ENCODE measurements at regions not wholly inside any gene's neighbourhood (a gene's known extent, or its start where the extent isn't known, plus 50 kb on each side); places are given as distances from the start of the nearest gene placed in this dataset.

GRCh38 chr16:85520853-85521521 is 92.1 kb upstream of the GSE1 start:
- in situ Hi-C loops (cut with MboI; ENCODE audit: low sequenced_read_pairs) (no loop called here), intact Hi-C loops (cut with micrococcal nuclease) (no loop called here), dilution Hi-C loops (cut with HindIII; ENCODE audit: low sequenced_read_pairs, unreplicated experiment) (no loop called here)
- no peak overlapping the region for H3K4me3 ChIP-seq (ENCODE audit: insufficient read depth, low read depth, low read length)
- no peak overlapping the region for H2BK5ac ChIP-seq (ENCODE audit: low read depth, low read length, poor library complexity, severe bottlenecking)
- no peaks in the 10 kb centered on the region for H3K27me3 ChIP-seq (ENCODE audit: control insufficient read depth, insufficient read depth, low read length)
- no peak overlapping the region for H3K9ac ChIP-seq (ENCODE audit: low read depth, low read length)
- peaks cover 21% of the 10 kb centered on the region for H4K20me1 ChIP-seq (ENCODE audit: insufficient read depth, low read length)
- H3K23ac ChIP-seq (ENCODE audit: low read depth, low read length), result no peak overlapping the region
- peaks cover 16 to 49% of the 10 kb centered on the region in 2 experiments for H3K79me1 ChIP-seq (ENCODE audit: low read depth in 1 of 2, low read length in 2 of 2)
- ChIA-PET CTCF (no interaction called here), POLR2A (ENCODE audit: unreplicated experiment) (no interaction called here)
- no peak for DNase-seq
- H2AFZ ChIP-seq (replicated peaks; ENCODE audit: low read length, poor library complexity), result no peak overlapping the region
- H3K9me3 ChIP-seq (ENCODE audit: control insufficient read depth, insufficient read depth, low read length), result no peaks in the 10 kb centered on the region
- H3K14ac ChIP-seq (replicated peaks; ENCODE audit: low read depth, low read length), result no peak overlapping the region
- no peak overlapping the region for H3K27ac ChIP-seq (ENCODE audit: insufficient read depth, low read length)
- peak overlapping the region; percentile 36 for H2AK9ac ChIP-seq (replicated peaks; ENCODE audit: low read depth, low read length, poor library complexity)
- no peak overlapping the region for H4K8ac ChIP-seq (ENCODE audit: low read depth in 2 of 2, low read length in 2 of 2)
- peaks cover 13% of the 10 kb centered on the region for H3K9me1 ChIP-seq (ENCODE audit: insufficient read depth, low read length)
- H3K4me2 ChIP-seq (ENCODE audit: low read depth, low read length), result no peak overlapping the region
- H3K4me1 ChIP-seq (ENCODE audit: control insufficient read depth, insufficient read depth, low read length), result peaks cover 26% of the 10 kb centered on the region
- H2AK5ac ChIP-seq (ENCODE audit: low read depth, low read length), result no peak overlapping the region
- H2BK15ac ChIP-seq (ENCODE audit: low read depth, low read length), result no peak overlapping the region
- 0 out of 2 replicates have a peak overlapping the region, but pooled peaks have one; percentile 1 for H3K4ac ChIP-seq (ENCODE audit: low read depth, low read length)
- 84% methylated on average over 15 of the region's 20 CpGs; no CpG with 5 or more reads in 1 of the 2 experiments for WGBS, 2 experiments (ENCODE audit: extremely low coverage in 2 of 2, insufficient read length in 1 of 2)
- no TSS peak for BruUV-seq (replicated peaks)
- TF ChIP-seq FOS (IDR thresholded peaks at IDR 0.05; ENCODE audit: low read depth, low read length) (no peak), USF2 (IDR thresholded peaks at IDR 0.05; ENCODE audit: low read depth, low read length) (no peak), RAD21 (IDR thresholded peaks at IDR 0.05; ENCODE audit: low read length) (no peak), ELK1 (IDR thresholded peaks at IDR 0.05; ENCODE audit: borderline replicate concordance, low read depth, low read length) (no peak), RCOR1 (IDR thresholded peaks at IDR 0.05; ENCODE audit: insufficient replicate concordance, low read length) (no peak), SMC3 (IDR thresholded peaks at IDR 0.05; ENCODE audit: low read depth, low read length) (no peak), RFX5 (IDR thresholded peaks at IDR 0.05; ENCODE audit: low read depth, low read length) (no peak), CHD1 (IDR thresholded peaks at IDR 0.05; ENCODE audit: low read depth, low read length) (no peak), CTCF (conservative IDR thresholded peaks at IDR 0.05; ENCODE audit: low read depth, low read length) (no peak), CEBPB (IDR thresholded peaks at IDR 0.05; ENCODE audit: low read depth, low read length) (no peak), NFE2L2 (IDR thresholded peaks at IDR 0.05; ENCODE audit: low read depth, low read length) (no peak), MAZ (IDR thresholded peaks at IDR 0.05; ENCODE audit: borderline replicate concordance, low read depth, low read length) (no peak), POLR2A (IDR thresholded peaks at IDR 0.05; ENCODE audit: low read depth, low read length) (no peak), MAFK (IDR thresholded peaks at IDR 0.05; ENCODE audit: low read depth, low read length) (no peak), BHLHE40 (IDR thresholded peaks at IDR 0.05; ENCODE audit: low read depth, low read length) (no peak), MXI1 (IDR thresholded peaks at IDR 0.05; ENCODE audit: borderline replicate concordance, low read depth, low read length) (no peak)
- H3K18ac ChIP-seq (ENCODE audit: low read depth, low read length), result no peak overlapping the region
- H3K56ac ChIP-seq (ENCODE audit: extremely low read depth, insufficient read depth, low read length), result no peak overlapping the region
- no peak for ATAC-seq (ENCODE audit: low read depth)
- 0 out of 2 replicates have a peak, but pooled peaks cover 4% of the 10 kb centered on the region for H3K36me3 ChIP-seq (ENCODE audit: control insufficient read depth, insufficient read depth, low read length)
- H4K91ac ChIP-seq (ENCODE audit: insufficient read depth, low read depth, low read length), result no peak overlapping the region
- no peak overlapping the region for H2BK20ac ChIP-seq (ENCODE audit: low read depth, low read length)
- H4K5ac ChIP-seq (ENCODE audit: low read depth, low read length), result no peak overlapping the region
- no peak overlapping the region for H2BK120ac ChIP-seq (ENCODE audit: low read depth, low read length)

Measured in IMR-90 (cell line).